ENCODE measurements at regions not wholly inside any gene's neighbourhood (a gene's known extent, or its start where the extent isn't known, plus 50 kb on each side); places are given as distances from the start of the nearest gene placed in this dataset.

DNA sequence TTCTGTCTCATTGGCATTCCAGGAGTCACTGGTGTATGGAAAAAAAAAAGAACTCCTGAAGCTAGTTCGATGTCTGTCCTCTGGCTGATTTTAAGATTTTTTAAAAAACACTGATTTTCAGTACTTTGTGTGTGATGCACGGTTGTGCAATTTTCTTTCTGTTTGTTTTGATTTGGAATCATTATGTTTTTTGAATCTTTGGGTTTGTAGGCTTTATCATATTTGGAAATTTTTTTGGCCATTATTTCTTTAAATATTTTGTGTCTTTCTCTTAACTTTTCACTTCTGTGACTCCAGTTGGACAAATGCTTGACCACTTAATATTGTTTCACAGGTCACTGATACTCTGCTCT is 327.2 kb downstream of the BCKDHB start:
- no peak for DNase-seq
- Histone ChIP-seq H3K4me1 (ENCODE audit: control insufficient read depth in 2 of 3, insufficient read depth in 2 of 3, low read depth in 1 of 3, low read length in 3 of 3) (no peaks in the 10 kb centered on the region), H3K9me3 (ENCODE audit: control insufficient read depth in 2 of 3, insufficient read depth in 1 of 3, low read length in 3 of 3) (peaks cover 0 to 3% (median 0%) of the 10 kb centered on the region in 3 donors), H3K27ac (ENCODE audit: low read depth in 2 of 2, low read length in 2 of 2) (no peak overlapping the region), H3K36me3 (ENCODE audit: control insufficient read depth in 2 of 3, insufficient read depth in 3 of 3, low read length in 3 of 3) (no peaks in the 10 kb centered on the region), H3K4me3 (ENCODE audit: low read length in 3 of 3) (no peak overlapping the region), H3K9ac (ENCODE audit: low read length in 3 of 3) (no peak overlapping the region), H3K27me3 (ENCODE audit: control insufficient read depth, insufficient read depth, low read length) (no peaks in the 10 kb centered on the region)
- TF ChIP-seq, protein P1, sequence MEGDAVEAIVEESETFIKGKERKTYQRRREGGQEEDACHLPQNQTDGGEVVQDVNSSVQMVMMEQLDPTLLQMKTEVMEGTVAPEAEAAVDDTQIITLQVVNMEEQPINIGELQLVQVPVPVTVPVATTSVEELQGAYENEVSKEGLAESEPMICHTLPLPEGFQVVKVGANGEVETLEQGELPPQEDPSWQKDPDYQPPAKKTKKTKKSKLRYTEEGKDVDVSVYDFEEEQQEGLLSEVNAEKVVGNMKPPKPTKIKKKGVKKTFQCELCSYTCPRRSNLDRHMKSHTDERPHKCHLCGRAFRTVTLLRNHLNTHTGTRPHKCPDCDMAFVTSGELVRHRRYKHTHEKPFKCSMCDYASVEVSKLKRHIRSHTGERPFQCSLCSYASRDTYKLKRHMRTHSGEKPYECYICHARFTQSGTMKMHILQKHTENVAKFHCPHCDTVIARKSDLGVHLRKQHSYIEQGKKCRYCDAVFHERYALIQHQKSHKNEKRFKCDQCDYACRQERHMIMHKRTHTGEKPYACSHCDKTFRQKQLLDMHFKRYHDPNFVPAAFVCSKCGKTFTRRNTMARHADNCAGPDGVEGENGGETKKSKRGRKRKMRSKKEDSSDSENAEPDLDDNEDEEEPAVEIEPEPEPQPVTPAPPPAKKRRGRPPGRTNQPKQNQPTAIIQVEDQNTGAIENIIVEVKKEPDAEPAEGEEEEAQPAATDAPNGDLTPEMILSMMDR (IDR thresholded peaks at IDR 0.05; ENCODE audit: borderline replicate concordance, extremely low read depth, insufficient read depth) = no peak
- FAIRE-seq = no peak
- intact Hi-C loops (cut with DNase I) = no loop called here

DNA sequence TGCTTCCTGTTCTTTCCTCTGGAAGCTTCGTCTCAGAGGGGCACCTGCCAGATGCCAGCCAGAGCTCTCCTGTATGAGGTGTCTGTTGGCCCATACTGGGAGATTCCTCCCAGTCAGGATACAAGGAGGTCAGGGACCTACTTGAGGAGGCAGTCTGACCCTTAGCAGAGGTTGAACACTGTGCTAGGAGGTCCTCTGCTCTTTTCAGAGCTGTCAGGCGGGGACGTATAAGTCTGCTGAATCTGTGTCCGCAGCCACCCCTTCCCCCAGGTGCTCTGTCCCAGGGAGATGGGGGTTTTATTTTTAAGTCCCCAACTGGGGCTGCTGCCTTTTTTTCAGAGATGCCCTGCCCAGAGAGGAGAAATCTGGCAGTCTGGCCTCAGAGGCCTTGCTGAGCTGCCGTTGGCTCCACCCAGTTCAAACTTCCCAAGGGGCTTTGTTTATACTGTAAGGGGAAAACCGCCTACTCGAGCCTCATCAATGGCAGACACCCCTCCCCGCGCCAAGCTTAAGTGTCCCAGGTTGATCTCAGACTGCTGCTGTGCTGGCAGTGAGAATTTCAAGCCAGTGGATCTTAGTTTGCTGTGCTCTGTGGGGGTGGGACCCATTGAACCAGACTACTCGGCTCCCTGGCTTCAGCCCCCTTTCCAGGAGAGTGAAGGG is 326.7 kb downstream of the BCKDHB start:
- Histone ChIP-seq H3K4me1 (ENCODE audit: control insufficient read depth in 2 of 3, insufficient read depth in 2 of 3, low read depth in 1 of 3, low read length in 3 of 3) (no peaks in the 10 kb centered on the region), H3K27me3 (ENCODE audit: control insufficient read depth, insufficient read depth, low read length) (no peaks in the 10 kb centered on the region)

GRCh38 chr6:80425089-80425823 is 318.8 kb downstream of the BCKDHB start:
- Histone ChIP-seq H3K4me1 (ENCODE audit: control insufficient read depth in 2 of 3, insufficient read depth in 2 of 3, low read depth in 1 of 3, low read length in 3 of 3) (no peaks in the 10 kb centered on the region), H3K36me3 (ENCODE audit: control insufficient read depth in 2 of 3, insufficient read depth in 3 of 3, low read length in 3 of 3) (no peaks in the 10 kb centered on the region), H3K9ac (ENCODE audit: low read length in 3 of 3) (no peak overlapping the region), H3K4me3 (ENCODE audit: low read length in 3 of 3) (no peak overlapping the region), H3K27me3 (ENCODE audit: control insufficient read depth, insufficient read depth, low read length) (no peaks in the 10 kb centered on the region), H3K9me3 (ENCODE audit: control insufficient read depth in 2 of 3, insufficient read depth in 1 of 3, low read length in 3 of 3) (peaks cover 0 to 17% (median 3%) of the 10 kb centered on the region in 3 donors), H3K27ac (ENCODE audit: low read depth in 2 of 2, low read length in 2 of 2) (no peak overlapping the region)
- FAIRE-seq = no peak
- TF ChIP-seq, protein P1 (IDR thresholded peaks at IDR 0.05; ENCODE audit: borderline replicate concordance, extremely low read depth, insufficient read depth) = no peak
- intact Hi-C loops (cut with DNase I) = no loop called here
- DNase-seq = no peak

More for the DNA sequence above, 326.7 kb downstream of the BCKDHB start:
- no peak overlapping the region for H3K4me3 ChIP-seq (ENCODE audit: low read length in 3 of 3)
- H3K9me3 ChIP-seq (ENCODE audit: control insufficient read depth in 2 of 3, insufficient read depth in 1 of 3, low read length in 3 of 3) = peaks cover 0 to 3% (median 0%) of the 10 kb centered on the region in 3 donors
- H3K36me3 ChIP-seq (ENCODE audit: control insufficient read depth in 2 of 3, insufficient read depth in 3 of 3, low read length in 3 of 3) = no peaks in the 10 kb centered on the region
- peak in 3 of 5 donors; percentile 21 to 49 (median 32) for DNase-seq
- H3K9ac ChIP-seq (ENCODE audit: low read length in 3 of 3) = no peak overlapping the region
- intact Hi-C loops (cut with DNase I) = no loop called here
- H3K27ac ChIP-seq (ENCODE audit: low read depth in 2 of 2, low read length in 2 of 2) = no peak overlapping the region
- TF ChIP-seq, protein P1 (IDR thresholded peaks at IDR 0.05; ENCODE audit: borderline replicate concordance, extremely low read depth, insufficient read depth) = no peak
- no peak for FAIRE-seq

Measured in kidney (tissue), 13 donors.